Activated T-cell treated with anti-CD3 and anti-CD28 coated beads for 24 hours (primary cell): ENCODE measurements at regions not wholly inside any gene's neighbourhood (a gene's known extent, or its start where the extent isn't known, plus 50 kb on each side); places are given as distances from the start of the nearest gene placed in this dataset.
"Not testable (repeated sequence)": the region's sequence is repeated elsewhere in the genome, so short reads cannot be mapped to it uniquely, and the experiment has no call there.

Source experiments
- DNase-seq: peaks from one replicate; pipeline ENCODE4 v3.0.0-alpha.2; 2020; ENCODE audit warnings: low read depth

- DNase-seq = no peak
Observed at GRCh38 chr2:118464546-118465265, 376.4 kb downstream of the INSIG2 start.

- no peak for DNase-seq
Observed at GRCh38 chr2:118464046-118464445, 375.8 kb downstream of the INSIG2 start.

GRCh38 chr2:118460425-118460824 lies 372.2 kb downstream of the INSIG2 start:
- no peak for DNase-seq

GRCh38 chr2:118459426-118459825 lies 371.2 kb downstream of the INSIG2 start:
- no peak for DNase-seq

GRCh38 chr2:118457951-118458350 lies 369.7 kb downstream of the INSIG2 start:
- DNase-seq = no peak

- no peak for DNase-seq
Observed at GRCh38 chr2:118449401-118449800, 361.1 kb downstream of the INSIG2 start.

GRCh38 chr2:118443596-118443995 lies 355.3 kb downstream of the INSIG2 start:
- DNase-seq = no peak

- DNase-seq = no peak
Observed at GRCh38 chr2:118442996-118443553, 354.8 kb downstream of the INSIG2 start.

GRCh38 chr2:118442046-118442445 lies 353.8 kb downstream of the INSIG2 start:
- no peak for DNase-seq

- DNase-seq = no peak
Observed at GRCh38 chr2:118440404-118441098, 352.3 kb downstream of the INSIG2 start.

- no peak for DNase-seq
Observed at GRCh38 chr2:118437501-118437900, 349.2 kb downstream of the INSIG2 start.

- DNase-seq = no peak
Observed at GRCh38 chr2:118431997-118432396, 343.7 kb downstream of the INSIG2 start.

GRCh38 chr2:118431586-118431985 lies 343.3 kb downstream of the INSIG2 start:
- DNase-seq = no peak

GRCh38 chr2:118431165-118431517 lies 342.9 kb downstream of the INSIG2 start:
- no peak for DNase-seq

GRCh38 chr2:118430510-118431164 lies 342.4 kb downstream of the INSIG2 start:
- DNase-seq = no peak

- DNase-seq = no peak
Observed at GRCh38 chr2:118425191-118425590, 336.9 kb downstream of the INSIG2 start.

GRCh38 chr2:118423776-118424175 lies 335.5 kb downstream of the INSIG2 start:
- DNase-seq = no peak

- DNase-seq = no peak
Observed at GRCh38 chr2:118421648-118422047, 333.4 kb downstream of the INSIG2 start.

- DNase-seq = no peak
Observed at GRCh38 chr2:118417406-118418120, 329.3 kb downstream of the INSIG2 start.

GRCh38 chr2:118415186-118415585 lies 326.9 kb downstream of the INSIG2 start:
- not testable (repeated sequence) for DNase-seq

- no peak for DNase-seq
Observed at GRCh38 chr2:118403658-118404451, 315.6 kb downstream of the INSIG2 start.
